ENCODE measurements at regions not wholly inside any gene's neighbourhood (a gene's known extent, or its start where the extent isn't known, plus 50 kb on each side); places are given as distances from the start of the nearest gene placed in this dataset.

- TF ChIP-seq CTCF (IDR thresholded peaks at IDR 0.05) (no peak), EP300 (IDR thresholded peaks at IDR 0.05) (no peak)
Measured at GRCh38 chr5:2258861-2259260, 376.1 kb upstream of the IRX4 start.
